Astrocyte (in vitro differentiated cells and primary cell): ENCODE measurements at regions not wholly inside any gene's neighbourhood (a gene's known extent, or its start where the extent isn't known, plus 50 kb on each side); places are given as distances from the start of the nearest gene placed in this dataset.

ENCODE experiments used
- DNase-seq: peaks from one replicate; pipeline ENCODE4 v3.0.0-alpha.2; 2010; ENCODE audit warnings: low read depth
- FAIRE-seq: peaks from 2 replicates; lab custom pipeline; 2011; peaks lifted over from hg19 to GRCh38; lab: Jason Lieb, UNC
- H2AFZ ChIP-seq: 2 replicates; pipeline ENCODE4 v1.6.0; 2012; ENCODE audit warnings: low read depth, low read length, inconsistent platforms
- H3K27ac ChIP-seq: 2 replicates; pipeline ENCODE4 v1.5.1; 2011; ENCODE audit warnings: low read depth, low read length, inconsistent platforms
- H3K27me3 ChIP-seq: 2 replicates; pipeline ENCODE4 v1.6.0; 2011; ENCODE audit warnings: low read length, inconsistent platforms; ENCODE audit not compliant: insufficient read depth
- H3K36me3 ChIP-seq: 2 replicates; pipeline ENCODE4 v1.5.1; 2011; ENCODE audit warnings: low read length, inconsistent platforms; ENCODE audit not compliant: insufficient read depth
- H3K4me1 ChIP-seq: 2 replicates; pipeline ENCODE4 v1.5.1; 2011; ENCODE audit warnings: low read length, inconsistent platforms; ENCODE audit not compliant: insufficient read depth
- H3K4me2 ChIP-seq: 2 replicates; pipeline ENCODE4 v1.6.0; 2012; ENCODE audit warnings: low read length, inconsistent platforms
- H3K4me3 ChIP-seq: 2 replicates; pipeline ENCODE4 v1.5.1; 2011; ENCODE audit warnings: low read depth, mild to moderate bottlenecking, low read length, inconsistent platforms; ENCODE audit not compliant: insufficient read depth
- H3K79me2 ChIP-seq: 2 replicates; pipeline ENCODE4 v1.6.0; 2012; ENCODE audit warnings: mild to moderate bottlenecking, low read length, inconsistent platforms; ENCODE audit not compliant: insufficient read depth
- H3K9ac ChIP-seq: 2 replicates; pipeline ENCODE4 v1.6.0; 2012; ENCODE audit warnings: mild to moderate bottlenecking, low read length, inconsistent platforms
- H3K9me3 ChIP-seq: 2 replicates; pipeline ENCODE4 v1.5.1; 2012; ENCODE audit warnings: low read depth, mild to moderate bottlenecking, low read length, inconsistent platforms; ENCODE audit not compliant: insufficient read depth
- H4K20me1 ChIP-seq: 2 replicates; pipeline ENCODE4 v1.6.0; 2012; ENCODE audit warnings: low read length, inconsistent platforms; ENCODE audit not compliant: insufficient read depth
- H3K27ac Mint-ChIP-seq: one replicate; pipeline ENCODE4 v1.8.0; 2021; ENCODE audit warnings: mild to moderate bottlenecking, mixed read lengths; ENCODE audit not compliant: unreplicated experiment
- H3K27me3 Mint-ChIP-seq: one replicate; pipeline ENCODE4 v1.8.0; 2021; ENCODE audit warnings: low read depth, mixed read lengths; ENCODE audit not compliant: unreplicated experiment
- H3K36me3 Mint-ChIP-seq: one replicate; pipeline ENCODE4 v1.8.0; 2021; ENCODE audit warnings: low read depth, mixed read lengths; ENCODE audit not compliant: unreplicated experiment
- H3K4me1 Mint-ChIP-seq: one replicate; pipeline ENCODE4 v1.8.0; 2021; ENCODE audit warnings: low read depth, mixed read lengths; ENCODE audit not compliant: unreplicated experiment
- H3K4me3 Mint-ChIP-seq: one replicate; pipeline ENCODE4 v1.8.0; 2021; ENCODE audit warnings: mild to moderate bottlenecking, moderate library complexity, mixed read lengths; ENCODE audit not compliant: unreplicated experiment
- H3K9me3 Mint-ChIP-seq: one replicate; pipeline ENCODE4 v1.8.0; 2021; ENCODE audit warnings: mild to moderate bottlenecking, mixed read lengths; ENCODE audit not compliant: unreplicated experiment
- CTCF ChIP-seq: IDR thresholded peaks from 2 replicates; pipeline ENCODE4 v1.5.1; 2011; ENCODE audit warnings: low read depth, mild to moderate bottlenecking, inconsistent platforms, low read length, moderate library complexity; ENCODE audit not compliant: insufficient read depth
- EZH2 ChIP-seq: IDR thresholded peaks from 2 replicates; pipeline ENCODE4 v1.6.1; 2012; ENCODE audit warnings: mild to moderate bottlenecking, low read length, inconsistent platforms; ENCODE audit not compliant: insufficient read depth

GRCh38 chr11:107177106-107177477 lies 158.8 kb upstream of the GUCY1A2 start:
- FAIRE-seq: no peak
- H3K36me3 Mint-ChIP-seq: no peaks in the 10 kb centered on the region
- H3K4me1 Mint-ChIP-seq: peaks cover 5% of the 10 kb centered on the region
- no peak overlapping the region for H3K4me3 ChIP-seq
- peaks cover 3% of the 10 kb centered on the region for H3K9me3 ChIP-seq
- no peak overlapping the region for H3K4me2 ChIP-seq
- no peak for DNase-seq
- H3K27me3 ChIP-seq: no peaks in the 10 kb centered on the region
- no peaks in the 10 kb centered on the region for H4K20me1 ChIP-seq
- no peak overlapping the region for H3K27ac Mint-ChIP-seq
- no peaks in the 10 kb centered on the region for H3K79me2 ChIP-seq
- H3K27ac ChIP-seq: no peak overlapping the region
- no peak overlapping the region for H2AFZ ChIP-seq
- H3K36me3 ChIP-seq: no peaks in the 10 kb centered on the region
- peaks cover 3% of the 10 kb centered on the region for H3K9me3 Mint-ChIP-seq
- no peak overlapping the region for H3K9ac ChIP-seq
- H3K4me3 Mint-ChIP-seq: no peak overlapping the region
- TF ChIP-seq CTCF (no peak), EZH2 (no peak)
- no peaks in the 10 kb centered on the region for H3K27me3 Mint-ChIP-seq
- no peaks in the 10 kb centered on the region for H3K4me1 ChIP-seq

- Mint-ChIP-seq H3K4me3 (no peak overlapping the region), H3K27ac (no peak overlapping the region), H3K4me1 (peaks cover 5% of the 10 kb centered on the region), H3K9me3 (peaks cover 3% of the 10 kb centered on the region), H3K36me3 (no peaks in the 10 kb centered on the region), H3K27me3 (no peaks in the 10 kb centered on the region)
- no peaks in the 10 kb centered on the region for H3K27me3 ChIP-seq
- no peaks in the 10 kb centered on the region for H3K4me1 ChIP-seq
- H3K4me3 ChIP-seq: no peak overlapping the region
- no peaks in the 10 kb centered on the region for H4K20me1 ChIP-seq
- DNase-seq (no peak), FAIRE-seq (no peak)
- H3K9me3 ChIP-seq: peaks cover 3% of the 10 kb centered on the region
- no peaks in the 10 kb centered on the region for H3K79me2 ChIP-seq
- H2AFZ ChIP-seq: no peak overlapping the region
- H3K4me2 ChIP-seq: no peak overlapping the region
- TF ChIP-seq EZH2: no peak
- TF ChIP-seq CTCF: no peak
- no peaks in the 10 kb centered on the region for H3K36me3 ChIP-seq
- H3K9ac ChIP-seq: no peak overlapping the region
- no peak overlapping the region for H3K27ac ChIP-seq
Observed at GRCh38 chr11:107176148-107177105, 158.2 kb upstream of the GUCY1A2 start.

GRCh38 chr11:107174856-107175255 lies 156.6 kb upstream of the GUCY1A2 start:
- H3K36me3 Mint-ChIP-seq: no peaks in the 10 kb centered on the region
- peaks cover 5% of the 10 kb centered on the region for H3K4me1 Mint-ChIP-seq
- no peak overlapping the region for H3K27ac Mint-ChIP-seq
- H3K9ac ChIP-seq: no peak overlapping the region
- no peaks in the 10 kb centered on the region for H3K27me3 ChIP-seq
- no peak overlapping the region for H3K27ac ChIP-seq
- no peaks in the 10 kb centered on the region for H3K36me3 ChIP-seq
- no peaks in the 10 kb centered on the region for H3K27me3 Mint-ChIP-seq
- H3K9me3 ChIP-seq: peaks cover 3% of the 10 kb centered on the region
- H3K79me2 ChIP-seq: no peaks in the 10 kb centered on the region
- H3K4me1 ChIP-seq: no peaks in the 10 kb centered on the region
- no peak for FAIRE-seq
- DNase-seq: no peak
- H3K9me3 Mint-ChIP-seq: peaks cover 3% of the 10 kb centered on the region
- H3K4me3 ChIP-seq: no peak overlapping the region
- TF ChIP-seq CTCF (no peak), EZH2 (no peak)
- no peak overlapping the region for H2AFZ ChIP-seq
- no peaks in the 10 kb centered on the region for H4K20me1 ChIP-seq
- H3K4me3 Mint-ChIP-seq: no peak overlapping the region
- H3K4me2 ChIP-seq: no peak overlapping the region
